CD8-positive, alpha-beta memory T cell (primary cell): ENCODE measurements at regions not wholly inside any gene's neighbourhood (a gene's known extent, or its start where the extent isn't known, plus 50 kb on each side); places are given as distances from the start of the nearest gene placed in this dataset.

Source experiments
- CTCF ChIA-PET: fragments of 350-600 bp; sonication (Branson Sonifier 250); formaldehyde crosslinking; loops from one replicate; lab custom pipeline; 2021; ENCODE audit warnings: antibody characterized with exemption; lab: Charles Lee
- POLR2A ChIA-PET: fragments of 350-600 bp; sonication (Branson Sonifier 250); formaldehyde crosslinking; loops from one replicate; lab custom pipeline; 2021; ENCODE audit warnings: antibody characterized with exemption; lab: Charles Lee
- DNase-seq, 5 donors: peaks; one replicate each; pipeline versions ENCODE4 v3.0.0 to v3.0.0-alpha.2; 2020 to 2022; ENCODE audit warnings: mixed read lengths in 1 of 5
- H3K27ac ChIP-seq: one replicate; pipeline ENCODE4 v1.7.0; 2013; ENCODE audit warnings: low read depth, mild to moderate bottlenecking, low read length, moderate library complexity
- H3K27me3 ChIP-seq: 2 replicates; pipeline ENCODE4 v1.7.0; 2013; ENCODE audit warnings: low read length, mild to moderate bottlenecking; ENCODE audit not compliant: insufficient read depth, poor library complexity, severe bottlenecking
- H3K36me3 ChIP-seq: 2 replicates; pipeline ENCODE4 v1.7.0; 2013; ENCODE audit warnings: mild to moderate bottlenecking, low read length, moderate library complexity; ENCODE audit not compliant: insufficient read depth
- H3K4me1 ChIP-seq: 2 replicates; pipeline ENCODE4 v1.7.0; 2013; ENCODE audit warnings: mild to moderate bottlenecking, low read length, moderate library complexity; ENCODE audit not compliant: insufficient read depth
- H3K4me3 ChIP-seq: 2 replicates; pipeline ENCODE4 v1.7.0; 2013; ENCODE audit warnings: mild to moderate bottlenecking, low read length
- H3K9me3 ChIP-seq: 2 replicates; pipeline ENCODE4 v1.7.0; 2013; ENCODE audit warnings: mild to moderate bottlenecking, low read length
- H3K27ac Mint-ChIP-seq, 8 donors: one replicate each; pipeline ENCODE4 v1.8.0; 2020 to 2021; ENCODE audit warnings: mixed read lengths in 8 of 8, mild to moderate bottlenecking in 6 of 8, inconsistent platforms in 3 of 8, moderate library complexity in 3 of 8
- H3K27me3 Mint-ChIP-seq, 2 donors: one replicate each; pipeline ENCODE4 v1.8.0; 2020 to 2021; ENCODE audit warnings: mixed read lengths in 2 of 2, mild to moderate bottlenecking in 1 of 2, moderate library complexity in 1 of 2
- H3K36me3 Mint-ChIP-seq, 3 donors: one replicate each; pipeline ENCODE4 v1.8.0; 2020 to 2021; ENCODE audit warnings: mixed read lengths in 3 of 3, inconsistent platforms in 1 of 3, mild to moderate bottlenecking in 1 of 3
- H3K4me1 Mint-ChIP-seq, 3 donors: one replicate each; pipeline ENCODE4 v1.8.0; 2020 to 2021; ENCODE audit warnings: mixed read lengths in 3 of 3, inconsistent platforms in 1 of 3, mild to moderate bottlenecking in 1 of 3
- H3K4me3 Mint-ChIP-seq, 7 donors: one replicate each; pipeline ENCODE4 v1.8.0; 2020 to 2021; ENCODE audit warnings: mixed read lengths in 7 of 7, mild to moderate bottlenecking in 6 of 7, moderate library complexity in 4 of 7, inconsistent platforms in 2 of 7
- H3K9me3 Mint-ChIP-seq, 5 donors: one replicate each; pipeline ENCODE4 v1.8.0; 2020 to 2022; ENCODE audit warnings: mixed read lengths in 5 of 5, mild to moderate bottlenecking in 3 of 5, moderate library complexity in 2 of 5, inconsistent platforms in 1 of 5

DNA sequence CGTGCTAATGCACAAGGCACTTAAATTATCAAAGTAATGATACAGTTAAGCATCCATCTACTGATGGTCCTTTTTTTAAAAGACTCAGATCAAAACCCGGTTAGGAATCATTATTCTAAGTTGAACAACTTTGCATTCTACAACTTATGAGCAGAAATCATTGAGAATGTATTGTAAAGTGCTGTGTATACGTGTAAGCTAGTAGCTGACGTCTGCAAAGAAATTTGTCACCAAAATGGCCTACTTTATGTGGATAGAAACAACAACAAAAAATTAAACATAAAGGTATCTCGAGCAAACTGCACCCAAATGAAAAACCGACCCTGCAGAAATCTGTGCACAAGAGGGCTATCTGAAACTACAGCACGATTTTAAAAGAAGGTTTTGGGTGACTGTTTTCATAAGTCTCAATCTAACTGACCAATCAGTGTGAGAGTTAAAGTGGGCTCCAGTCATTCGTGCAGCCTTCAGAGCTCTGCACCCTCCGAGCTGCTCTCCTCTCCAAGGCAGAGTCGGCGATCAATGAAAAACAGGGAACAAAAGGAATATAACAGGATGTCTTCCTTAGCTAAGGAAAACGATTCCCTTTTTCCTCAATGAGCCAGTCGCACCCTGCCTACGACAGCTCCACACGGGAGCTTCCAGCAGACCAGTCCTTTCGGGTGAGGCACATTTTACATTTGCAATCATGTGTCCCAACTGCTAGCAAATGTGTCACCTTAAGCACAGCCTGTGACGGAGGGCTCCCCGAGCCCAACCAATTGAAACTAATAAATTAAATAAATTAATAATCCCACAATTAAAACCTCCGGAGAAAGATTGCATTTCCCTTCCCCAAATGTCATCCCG lies 200.7 kb upstream of the FOXN3 start:
- peak overlapping the region; percentile 82 for H3K4me3 ChIP-seq
- Mint-ChIP-seq H3K27me3 (no peaks in the 10 kb centered on the region), H3K4me1 (peaks cover 77 to 82% (median 80%) of the 10 kb centered on the region in 3 donors), H3K4me3 (peak overlapping the region; percentile 94 to 98 (median 96)), H3K27ac (peak overlapping the region; percentile 82 to 99 (median 94)), H3K9me3 (no peaks in the 10 kb centered on the region), H3K36me3 (peaks cover 0 to 21% (median 3%) of the 10 kb centered on the region in 3 donors)
- POLR2A ChIA-PET, result interaction anchor here (0.6 to 3.2 kb wide), 5 partner anchors 15 to 105 kb away, joined by 3 to 17 read pairs (median 3); no protein-coding TSS in a partner anchor
- no peaks in the 10 kb centered on the region for H3K36me3 ChIP-seq
- no peaks in the 10 kb centered on the region for H3K9me3 ChIP-seq
- CTCF ChIA-PET, result interaction anchor here (0.9 to 2.0 kb wide), 4 partner anchors 47 to 203 kb away, joined by 3 to 4 read pairs (median 3); no protein-coding TSS in a partner anchor
- DNase-seq, result peak in 4 of 5 donors; percentile 10 to 67 (median 48)
- H3K27me3 ChIP-seq, result no peaks in the 10 kb centered on the region
- H3K27ac ChIP-seq, result peak overlapping the region; percentile 88
- peaks cover 66% of the 10 kb centered on the region for H3K4me1 ChIP-seq

DNA sequence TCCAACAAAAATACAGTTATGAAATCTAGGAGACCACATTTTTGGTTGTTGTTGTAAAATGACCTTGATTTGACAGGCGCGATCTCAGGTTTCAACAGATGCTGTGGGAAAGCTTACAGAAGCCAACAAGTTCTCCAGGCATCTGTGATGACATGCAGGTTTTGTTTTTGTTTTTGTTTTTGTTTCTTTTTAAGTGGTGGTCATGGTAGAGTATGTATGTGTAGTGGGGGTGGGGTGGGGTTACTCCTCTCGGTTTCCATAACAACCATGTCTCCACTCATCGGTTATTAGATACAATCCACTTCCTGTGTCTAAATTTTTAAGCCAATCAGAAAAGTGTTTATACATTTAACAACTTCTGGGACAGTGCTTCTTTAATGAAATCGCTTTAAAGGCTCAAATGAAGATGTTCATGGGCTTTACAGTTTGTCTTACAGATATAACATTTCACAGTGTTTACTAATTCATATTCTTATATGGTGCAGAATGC lies 199.9 kb upstream of the FOXN3 start:
- peak overlapping the region; percentile 82 to 99 (median 94) for H3K27ac Mint-ChIP-seq
- Histone ChIP-seq H3K4me1 (peaks cover 65% of the 10 kb centered on the region), H3K4me3 (peak overlapping the region; percentile 82), H3K36me3 (no peaks in the 10 kb centered on the region), H3K9me3 (no peaks in the 10 kb centered on the region), H3K27me3 (no peaks in the 10 kb centered on the region), H3K27ac (peak overlapping the region; percentile 88)
- H3K4me1 Mint-ChIP-seq, result peaks cover 74 to 85% (median 82%) of the 10 kb centered on the region in 3 donors
- ChIA-PET CTCF (interaction anchor here (0.7 to 1.8 kb wide), 3 partner anchors 19 to 104 kb away, joined by 3 read pairs; no protein-coding TSS in a partner anchor), POLR2A (interaction anchor here (0.6 to 1.0 kb wide), 2 partner anchors 43 to 106 kb away, joined by 3 read pairs; no protein-coding TSS in a partner anchor)
- peak; percentile 46 to 80 (median 70) for DNase-seq
- peaks cover 0 to 27% (median 3%) of the 10 kb centered on the region in 3 donors for H3K36me3 Mint-ChIP-seq
- no peaks in the 10 kb centered on the region for H3K27me3 Mint-ChIP-seq
- no peaks in the 10 kb centered on the region for H3K9me3 Mint-ChIP-seq
- peak overlapping the region; percentile 94 to 98 (median 96) for H3K4me3 Mint-ChIP-seq

DNA sequence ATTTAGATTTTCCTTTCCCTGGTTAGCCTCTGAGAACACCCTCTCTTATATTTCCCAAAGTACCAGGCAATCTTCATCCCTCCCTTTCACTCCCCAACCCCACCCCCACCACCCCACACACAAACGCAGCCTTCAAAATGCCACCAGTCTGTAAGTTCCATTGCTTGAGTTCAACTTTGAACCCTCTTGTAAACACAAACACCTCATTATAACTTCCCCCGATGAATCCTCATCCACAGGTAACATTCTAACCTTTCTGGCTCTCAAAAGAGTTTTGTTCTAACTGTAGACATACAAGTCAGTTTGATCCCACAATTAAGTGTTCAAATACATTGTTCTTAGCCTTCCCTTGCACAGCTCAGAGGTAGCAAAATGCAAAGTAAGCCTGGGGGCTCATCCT lies 199.4 kb upstream of the FOXN3 start:
- Histone ChIP-seq H3K36me3 (no peaks in the 10 kb centered on the region), H3K27me3 (no peaks in the 10 kb centered on the region), H3K4me3 (peak overlapping the region; percentile 82), H3K4me1 (peaks cover 60% of the 10 kb centered on the region), H3K27ac (peak overlapping the region; percentile 88), H3K9me3 (no peaks in the 10 kb centered on the region)
- Mint-ChIP-seq H3K27ac (peak overlapping the region; percentile 82 to 99 (median 94)), H3K9me3 (no peaks in the 10 kb centered on the region), H3K4me1 (peaks cover 71 to 83% (median 79%) of the 10 kb centered on the region in 3 donors), H3K4me3 (peak overlapping the region; percentile 94 to 98 (median 96)), H3K27me3 (no peaks in the 10 kb centered on the region), H3K36me3 (peaks cover 0 to 29% (median 3%) of the 10 kb centered on the region in 3 donors)
- DNase-seq, result no peak
- POLR2A ChIA-PET, result no interaction called here
- CTCF ChIA-PET, result interaction anchor here (0.7 to 1.5 kb wide), 2 partner anchors 18 to 104 kb away, joined by 3 read pairs; no protein-coding TSS in a partner anchor

DNA sequence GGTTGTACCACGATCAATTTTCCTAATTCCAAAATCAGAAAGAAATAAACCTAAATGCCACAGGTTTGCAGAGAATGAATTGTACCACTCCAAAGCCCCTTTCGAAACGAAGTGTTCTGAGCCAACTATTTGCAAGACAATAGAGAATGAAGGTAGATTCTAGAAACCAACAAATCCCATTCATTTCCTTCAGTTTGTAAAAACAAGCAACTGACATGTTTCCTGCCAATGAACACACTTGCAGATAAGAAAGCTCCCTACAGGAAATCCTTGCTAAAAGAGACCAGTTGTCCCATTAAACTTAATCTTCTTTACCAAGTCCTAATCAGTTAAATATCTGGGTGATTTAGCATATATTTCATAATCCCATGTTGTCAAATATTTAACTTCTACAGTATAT lies 198.4 kb upstream of the FOXN3 start:
- Mint-ChIP-seq H3K9me3 (no peaks in the 10 kb centered on the region), H3K4me3 (peak overlapping the region; percentile 9 to 97 (median 94)), H3K4me1 (peaks cover 70 to 83% (median 79%) of the 10 kb centered on the region in 3 donors), H3K27me3 (no peaks in the 10 kb centered on the region), H3K36me3 (peaks cover 3 to 36% (median 6%) of the 10 kb centered on the region in 3 donors), H3K27ac (peak overlapping the region in 7 of 8 donors; percentile 62 to 96 (median 93))
- no peaks in the 10 kb centered on the region for H3K27me3 ChIP-seq
- H3K9me3 ChIP-seq, result no peaks in the 10 kb centered on the region
- ChIA-PET POLR2A (interaction anchor here (0.6 to 1.0 kb wide), 2 partner anchors 9 to 92 kb away, joined by 3 read pairs; no protein-coding TSS in a partner anchor), CTCF (interaction anchor here (0.9 to 1.3 kb wide), 2 partner anchors 95 to 106 kb away, joined by 3 to 4 read pairs; no protein-coding TSS in a partner anchor)
- DNase-seq, result no peak
- H3K4me1 ChIP-seq, result peaks cover 50% of the 10 kb centered on the region
- H3K4me3 ChIP-seq, result peak overlapping the region; percentile 1
- no peaks in the 10 kb centered on the region for H3K36me3 ChIP-seq
- no peak overlapping the region for H3K27ac ChIP-seq

DNA sequence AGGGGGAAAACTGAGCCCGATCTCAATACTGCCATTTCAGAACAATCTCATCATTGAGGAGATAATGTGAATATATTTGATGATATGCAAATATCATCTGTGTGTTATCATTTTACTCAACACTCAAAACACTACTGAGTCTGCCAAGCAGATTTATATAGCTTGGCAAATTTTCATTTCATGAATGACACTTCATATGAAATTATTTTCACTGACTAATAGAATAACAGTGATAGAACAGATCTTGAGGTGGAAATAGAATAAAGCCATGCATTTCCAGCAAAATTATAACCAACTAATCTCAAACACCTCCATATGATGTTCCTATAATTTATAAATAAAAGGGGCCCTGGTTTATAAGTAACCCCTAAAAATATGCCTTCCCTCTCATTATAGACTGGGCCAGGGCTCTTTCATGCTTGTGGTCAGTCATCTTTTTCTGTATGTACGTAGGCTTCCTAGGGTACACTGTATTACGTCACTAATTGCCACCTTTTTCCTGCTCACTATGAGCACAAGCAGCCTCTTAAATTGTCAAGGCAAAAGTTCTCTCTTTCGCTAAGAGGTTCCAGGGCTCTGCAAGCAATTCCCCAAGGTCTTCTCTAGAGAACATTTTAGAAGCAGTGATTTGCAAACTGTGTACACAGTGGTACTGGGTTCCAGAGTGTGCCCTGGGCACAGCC lies 197.1 kb upstream of the FOXN3 start:
- POLR2A ChIA-PET, result interaction anchor here (1.0 kb wide), 1 partner anchor 10 kb away, joined by 3 read pairs; no protein-coding TSS in a partner anchor
- CTCF ChIA-PET, result no interaction called here
- Mint-ChIP-seq H3K27me3 (no peaks in the 10 kb centered on the region), H3K27ac (peak overlapping the region; percentile 19 to 89 (median 72)), H3K9me3 (no peaks in the 10 kb centered on the region), H3K4me1 (peaks cover 67 to 83% (median 79%) of the 10 kb centered on the region in 3 donors), H3K36me3 (peaks cover 3 to 39% (median 10%) of the 10 kb centered on the region in 3 donors), H3K4me3 (peak overlapping the region; percentile 40 to 75 (median 55))
- DNase-seq, result no peak
- no peaks in the 10 kb centered on the region for H3K9me3 ChIP-seq
- no peaks in the 10 kb centered on the region for H3K36me3 ChIP-seq
- H3K27me3 ChIP-seq, result no peaks in the 10 kb centered on the region
- peaks cover 51% of the 10 kb centered on the region for H3K4me1 ChIP-seq
- no peak overlapping the region for H3K27ac ChIP-seq
- no peak overlapping the region for H3K4me3 ChIP-seq

DNA sequence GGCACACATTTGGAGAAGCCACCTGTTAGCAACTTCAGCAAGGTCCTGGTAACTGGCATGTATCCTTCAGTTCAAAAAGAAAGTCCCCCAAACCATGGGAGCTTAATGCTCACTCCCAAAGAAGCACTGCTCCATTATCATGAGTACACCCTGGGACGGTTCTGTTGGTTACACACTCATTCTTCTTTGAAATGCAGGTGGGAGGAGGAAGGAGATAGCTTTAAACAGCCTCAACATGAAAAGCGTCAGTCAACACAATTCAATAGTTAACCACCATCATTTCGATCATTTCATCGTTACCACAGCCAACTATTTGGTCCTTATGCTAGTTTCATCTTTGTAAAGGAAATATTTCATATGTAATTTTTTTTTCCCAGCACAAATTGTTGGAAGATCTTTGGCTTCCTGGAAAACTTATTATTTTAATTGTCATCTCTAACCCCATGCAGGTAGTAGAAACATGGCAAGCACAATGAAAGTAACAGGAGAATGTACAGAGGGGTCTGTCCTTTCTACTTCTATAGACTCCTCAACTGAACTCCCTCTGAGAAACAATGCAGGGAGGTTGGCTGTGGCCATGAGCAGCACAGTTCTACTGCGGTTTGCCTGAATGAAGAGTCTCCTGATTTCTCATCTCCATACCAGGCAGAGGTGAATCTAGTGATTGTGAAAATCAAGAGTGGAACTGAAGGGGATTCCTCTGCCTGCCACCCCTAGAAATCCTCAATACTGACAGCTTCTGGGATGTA lies 196.4 kb upstream of the FOXN3 start:
- DNase-seq, result peak in 1 of 5 donors; percentile 22
- Mint-ChIP-seq H3K4me3 (peak overlapping the region; percentile 11 to 70 (median 53)), H3K27ac (peak overlapping the region; percentile 1 to 89 (median 74)), H3K4me1 (peaks cover 74 to 90% (median 86%) of the 10 kb centered on the region in 3 donors), H3K36me3 (peaks cover 3 to 42% (median 13%) of the 10 kb centered on the region in 3 donors), H3K9me3 (no peaks in the 10 kb centered on the region), H3K27me3 (no peaks in the 10 kb centered on the region)
- Histone ChIP-seq H3K36me3 (no peaks in the 10 kb centered on the region), H3K9me3 (no peaks in the 10 kb centered on the region), H3K27ac (no peak overlapping the region), H3K4me1 (peaks cover 58% of the 10 kb centered on the region), H3K4me3 (no peak overlapping the region), H3K27me3 (no peaks in the 10 kb centered on the region)
- CTCF ChIA-PET, result no interaction called here
- POLR2A ChIA-PET, result interaction anchor here (0.7 kb wide), 1 partner anchor 15 kb away, joined by 10 read pairs; no protein-coding TSS in a partner anchor
